ENCODE measurements at regions not wholly inside any gene's neighbourhood (a gene's known extent, or its start where the extent isn't known, plus 50 kb on each side); places are given as distances from the start of the nearest gene placed in this dataset.

GRCh38 chr6:137779982-137780381 lies 87.1 kb upstream of the TNFAIP3 start:
- no peak for DNase-seq (ENCODE audit: low spot score)

GRCh38 chr6:137780447-137781034 lies 86.5 kb upstream of the TNFAIP3 start:
- no peak for DNase-seq (ENCODE audit: low spot score)

- no peak for DNase-seq (ENCODE audit: low spot score)
These were observed 85.4 kb upstream of the TNFAIP3 start for GRCh38 chr6:137781639-137782038.

- DNase-seq (ENCODE audit: low spot score) = no peak
These were observed 84.7 kb upstream of the TNFAIP3 start for GRCh38 chr6:137782166-137783039.

- DNase-seq (ENCODE audit: low spot score) = no peak
These were observed 83.3 kb upstream of the TNFAIP3 start for GRCh38 chr6:137783710-137784109.

- DNase-seq (ENCODE audit: low spot score) = no peak
These were observed 82.5 kb upstream of the TNFAIP3 start for GRCh38 chr6:137784583-137784982.

GRCh38 chr6:137787016-137787415 lies 80.0 kb upstream of the TNFAIP3 start:
- DNase-seq (ENCODE audit: low spot score) = no peak

GRCh38 chr6:137788248-137788647 lies 78.8 kb upstream of the TNFAIP3 start:
- no peak for DNase-seq (ENCODE audit: low spot score)

GRCh38 chr6:137791281-137792159 lies 75.5 kb upstream of the TNFAIP3 start:
- DNase-seq (ENCODE audit: low spot score) = no peak

GRCh38 chr6:137792160-137793033 lies 74.7 kb upstream of the TNFAIP3 start:
- DNase-seq (ENCODE audit: low spot score) = no peak

GRCh38 chr6:137793805-137794515 lies 73.1 kb upstream of the TNFAIP3 start:
- DNase-seq (ENCODE audit: low spot score) = no peak

GRCh38 chr6:137794516-137795201 lies 72.4 kb upstream of the TNFAIP3 start:
- no peak for DNase-seq (ENCODE audit: low spot score)

GRCh38 chr6:137795501-137795900 lies 71.6 kb upstream of the TNFAIP3 start:
- no peak for DNase-seq (ENCODE audit: low spot score)

- DNase-seq (ENCODE audit: low spot score) = no peak
These were observed 68.8 kb upstream of the TNFAIP3 start for GRCh38 chr6:137798261-137798660.

GRCh38 chr6:137798846-137799245 lies 68.2 kb upstream of the TNFAIP3 start:
- DNase-seq (ENCODE audit: low spot score) = no peak

GRCh38 chr6:137799950-137800568 lies 67.0 kb upstream of the TNFAIP3 start:
- no peak for DNase-seq (ENCODE audit: low spot score)

- no peak for DNase-seq (ENCODE audit: low spot score)
These were observed 66.3 kb upstream of the TNFAIP3 start for GRCh38 chr6:137800762-137801161.

- no peak for DNase-seq (ENCODE audit: low spot score)
These were observed 65.5 kb upstream of the TNFAIP3 start for GRCh38 chr6:137801352-137802114.
